ENCODE measurements at regions not wholly inside any gene's neighbourhood (a gene's known extent, or its start where the extent isn't known, plus 50 kb on each side); places are given as distances from the start of the nearest gene placed in this dataset.

- no peak for TF ChIP-seq CTBP2 (IDR thresholded peaks at IDR 0.05; ENCODE audit: borderline replicate concordance, insufficient read depth, insufficient read length, low read length)
- no peak for TF ChIP-seq CEBPB (IDR thresholded peaks at IDR 0.05; ENCODE audit: low read depth, low read length)
- TF ChIP-seq GTF2F1 (IDR thresholded peaks at IDR 0.05; ENCODE audit: borderline replicate concordance, low read depth, low read length), result no peak
- TF ChIP-seq SP2 (IDR thresholded peaks at IDR 0.05; ENCODE audit: low read length), result no peak
- no peak for TF ChIP-seq RBBP5 (IDR thresholded peaks at IDR 0.05; ENCODE audit: borderline replicate concordance, low read depth, low read length)
- TF ChIP-seq USF2 (IDR thresholded peaks at IDR 0.05; ENCODE audit: low read length), result no peak
- no peak for TF ChIP-seq KDM4A (IDR thresholded peaks at IDR 0.05; ENCODE audit: low read depth, low read length, severe bottlenecking)
- no peak for TF ChIP-seq PHF8 (conservative IDR thresholded peaks at IDR 0.05; ENCODE audit: low read depth, low read length)
Observed at GRCh38 chr7:149586646-149587645, 89.3 kb upstream of the ZNF746 start (continued).

All from H1 (cell line).